NT2/D1 (cell line): ENCODE measurements at regions not wholly inside any gene's neighbourhood (a gene's known extent, or its start where the extent isn't known, plus 50 kb on each side); places are given as distances from the start of the nearest gene placed in this dataset.

ENCODE experiments used
- DNase-seq: peaks from one replicate; pipeline ENCODE4 v3.0.0-alpha.2; 2011; ENCODE audit warnings: low read depth, low spot score
- H3K27me3 ChIP-seq: 2 replicates; pipeline ENCODE4 v1.6.0; 2011; ENCODE audit warnings: mild to moderate bottlenecking; ENCODE audit not compliant: insufficient read length, insufficient read depth
- H3K36me3 ChIP-seq: 2 replicates; pipeline ENCODE4 v1.6.1; 2011; ENCODE audit warnings: mild to moderate bottlenecking, low read length, mixed read lengths; ENCODE audit not compliant: insufficient read depth, insufficient read length
- H3K4me1 ChIP-seq: 2 replicates; pipeline ENCODE4 v1.5.1; 2011; ENCODE audit not compliant: insufficient read depth, insufficient read length
- H3K4me3 ChIP-seq: 2 replicates; pipeline ENCODE4 v1.5.1; 2011; ENCODE audit warnings: low read depth; ENCODE audit not compliant: insufficient read length
- H3K9ac ChIP-seq: 2 replicates; pipeline ENCODE4 v1.6.0; 2011; ENCODE audit warnings: low read depth; ENCODE audit not compliant: insufficient read length
- H3K9me3 ChIP-seq: 2 replicates; pipeline ENCODE4 v1.5.1; 2011; ENCODE audit warnings: mild to moderate bottlenecking, low read length; ENCODE audit not compliant: insufficient read depth
- SUZ12 ChIP-seq: IDR thresholded peaks from 2 replicates; pipeline ENCODE4 v1.6.1; 2011; ENCODE audit not compliant: insufficient read length, insufficient read depth; ENCODE audit errors: extremely low read depth
- YY1 ChIP-seq: IDR thresholded peaks from 2 replicates; pipeline ENCODE4 v1.6.1; 2011; ENCODE audit not compliant: insufficient read length, insufficient read depth
- ZNF274 ChIP-seq: IDR thresholded peaks from 2 replicates; pipeline ENCODE4 v1.6.1; 2011; ENCODE audit warnings: mild to moderate bottlenecking, low read depth, low read length

GRCh38 chr9:83153030-83153429 is 90.1 kb upstream of the RASEF start:
- H3K36me3 ChIP-seq = no peaks in the 10 kb centered on the region

GRCh38 chr9:83151627-83152137 is 88.7 kb upstream of the RASEF start:
- H3K9ac ChIP-seq = no peak overlapping the region
- no peaks in the 10 kb centered on the region for H3K36me3 ChIP-seq
- no peak overlapping the region for H3K4me3 ChIP-seq
- H3K4me1 ChIP-seq = no peaks in the 10 kb centered on the region
- no peaks in the 10 kb centered on the region for H3K27me3 ChIP-seq
- no peak for DNase-seq
- TF ChIP-seq YY1 = no peak
- TF ChIP-seq SUZ12 = no peak
- TF ChIP-seq ZNF274 = no peak
- peaks cover 5% of the 10 kb centered on the region; the same call in 1 of the 2 replicates for H3K9me3 ChIP-seq

More at GRCh38 chr9:83153030-83153429, 90.1 kb upstream of the RASEF start:
- H3K9ac ChIP-seq = no peak overlapping the region
- no peak for TF ChIP-seq SUZ12
- no peak for TF ChIP-seq ZNF274
- no peak for TF ChIP-seq YY1
- no peak overlapping the region for H3K4me3 ChIP-seq
- no peak for DNase-seq
- no peaks in the 10 kb centered on the region for H3K4me1 ChIP-seq
- no peaks in the 10 kb centered on the region for H3K27me3 ChIP-seq
- peaks cover 2% of the 10 kb centered on the region; the same call in 1 of the 2 replicates for H3K9me3 ChIP-seq

GRCh38 chr9:83147315-83148149 is 84.6 kb upstream of the RASEF start:
- TF ChIP-seq YY1 = no peak
- TF ChIP-seq SUZ12 = no peak
- TF ChIP-seq ZNF274 = no peak
- H3K36me3 ChIP-seq = no peaks in the 10 kb centered on the region
- no peak for DNase-seq

GRCh38 chr9:83146325-83146724 is 83.4 kb upstream of the RASEF start:
- Histone ChIP-seq H3K36me3 (no peaks in the 10 kb centered on the region), H3K27me3 (no peaks in the 10 kb centered on the region), H3K4me1 (no peaks in the 10 kb centered on the region), H3K9me3 (peaks cover 5% of the 10 kb centered on the region; the same call in 1 of the 2 replicates), H3K4me3 (no peak overlapping the region), H3K9ac (no peak overlapping the region)
- TF ChIP-seq YY1 (no peak), ZNF274 (no peak), SUZ12 (no peak)
- no peak for DNase-seq

More at GRCh38 chr9:83147315-83148149, 84.6 kb upstream of the RASEF start:
- H3K4me3 ChIP-seq = no peak overlapping the region
- H3K4me1 ChIP-seq = no peaks in the 10 kb centered on the region
- no peaks in the 10 kb centered on the region for H3K27me3 ChIP-seq
- no peak overlapping the region for H3K9ac ChIP-seq
- H3K9me3 ChIP-seq = peaks cover 5% of the 10 kb centered on the region; the same call in 1 of the 2 replicates

GRCh38 chr9:83144492-83144891 is 81.5 kb upstream of the RASEF start:
- TF ChIP-seq YY1 (no peak), SUZ12 (no peak), ZNF274 (no peak)
- no peak for DNase-seq
- Histone ChIP-seq H3K36me3 (no peaks in the 10 kb centered on the region), H3K27me3 (no peaks in the 10 kb centered on the region), H3K4me1 (no peaks in the 10 kb centered on the region), H3K9me3 (peaks cover 5% of the 10 kb centered on the region; the same call in 1 of the 2 replicates), H3K9ac (no peak overlapping the region), H3K4me3 (no peak overlapping the region)

GRCh38 chr9:83142389-83142788 is 79.4 kb upstream of the RASEF start:
- Histone ChIP-seq H3K36me3 (no peaks in the 10 kb centered on the region), H3K4me3 (no peak overlapping the region), H3K9me3 (no peaks in the 10 kb centered on the region), H3K9ac (no peak overlapping the region), H3K4me1 (no peaks in the 10 kb centered on the region), H3K27me3 (no peaks in the 10 kb centered on the region)
- TF ChIP-seq ZNF274 = no peak
- no peak for TF ChIP-seq YY1
- TF ChIP-seq SUZ12 = no peak
- no peak for DNase-seq

- no peaks in the 10 kb centered on the region for H3K36me3 ChIP-seq
- H3K4me1 ChIP-seq = no peaks in the 10 kb centered on the region
- TF ChIP-seq ZNF274 (no peak), YY1 (no peak), SUZ12 (no peak)
- no peak for DNase-seq
- H3K9ac ChIP-seq = no peak overlapping the region
- no peak overlapping the region for H3K4me3 ChIP-seq
- no peaks in the 10 kb centered on the region for H3K27me3 ChIP-seq
- H3K9me3 ChIP-seq = no peaks in the 10 kb centered on the region
Observed at GRCh38 chr9:83141887-83142286, 78.9 kb upstream of the RASEF start.
